Activated naive CD4-positive, alpha-beta T cell treated with anti-CD3 and anti-CD28 coated beads for 36 hours (primary cell): ENCODE measurements at regions not wholly inside any gene's neighbourhood (a gene's known extent, or its start where the extent isn't known, plus 50 kb on each side); places are given as distances from the start of the nearest gene placed in this dataset.

Experiments used
- CTCF ChIA-PET: fragments of 350-600 bp; sonication (Branson Sonifier 250); formaldehyde crosslinking; loops from one replicate; lab custom pipeline; 2021; ENCODE audit warnings: antibody characterized with exemption; lab: Charles Lee
- DNase-seq: peaks from one replicate; pipeline ENCODE4 v3.0.0-alpha.2; 2020
- H3K27ac Mint-ChIP-seq: one replicate; pipeline ENCODE4 v1.8.0; 2021; ENCODE audit warnings: mild to moderate bottlenecking, mixed read lengths
- H3K27me3 Mint-ChIP-seq: one replicate; pipeline ENCODE4 v1.8.0; 2021; ENCODE audit warnings: low read depth, mixed read lengths
- H3K36me3 Mint-ChIP-seq: one replicate; pipeline ENCODE4 v1.8.0; 2021; ENCODE audit warnings: low read depth, mixed read lengths
- H3K4me1 Mint-ChIP-seq: one replicate; pipeline ENCODE4 v1.8.0; 2021; ENCODE audit warnings: low read depth, mixed read lengths
- H3K4me3 Mint-ChIP-seq: one replicate; pipeline ENCODE4 v1.8.0; 2021; ENCODE audit warnings: mild to moderate bottlenecking, moderate library complexity, mixed read lengths
- H3K9me3 Mint-ChIP-seq: one replicate; pipeline ENCODE4 v1.8.0; 2021; ENCODE audit warnings: mixed read lengths
- intact Hi-C: fragments of 100-400 bp; cut with micrococcal nuclease; formaldehyde crosslinking; loops from one replicate; pipeline ENCODE4 v1.15.1; 2023

GRCh38 chr11:23404225-23405160, 544.2 kb upstream of the CCDC179 start:
- Mint-ChIP-seq H3K27me3 (no peaks in the 10 kb centered on the region), H3K9me3 (peaks cover 13% of the 10 kb centered on the region), H3K4me3 (no peak overlapping the region), H3K4me1 (no peaks in the 10 kb centered on the region), H3K27ac (no peak overlapping the region), H3K36me3 (no peaks in the 10 kb centered on the region)
- intact Hi-C loops: no loop called here
- DNase-seq: no peak
- CTCF ChIA-PET: no interaction called here

DNA sequence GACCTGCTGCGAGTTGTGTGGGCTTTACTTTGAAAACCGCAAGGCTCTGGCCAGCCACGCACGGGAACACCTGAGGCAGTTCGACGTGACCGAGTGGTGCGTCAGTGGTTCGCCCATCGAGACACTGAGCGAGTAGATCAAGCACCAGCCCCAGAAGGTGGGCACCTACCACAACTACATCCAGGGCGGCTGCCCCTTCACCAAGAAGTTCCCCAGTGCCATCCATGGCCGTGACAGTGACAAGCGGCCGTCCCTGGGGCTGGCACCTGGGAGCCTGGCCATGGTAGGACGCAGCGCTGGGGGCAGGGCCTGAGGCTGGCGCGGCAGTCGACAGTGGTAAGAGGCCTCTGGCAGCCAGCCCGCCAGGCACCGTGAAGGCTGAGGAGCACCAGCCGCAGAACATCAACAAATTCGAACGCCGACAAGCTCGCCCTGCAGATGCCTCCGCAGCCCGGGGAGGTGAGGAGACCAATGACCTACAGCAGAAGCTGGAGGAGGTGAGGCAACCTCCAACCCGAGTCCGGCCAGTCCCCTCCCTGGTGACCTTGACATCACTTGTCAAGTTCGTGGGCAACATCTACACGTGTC, 545.2 kb upstream of the CCDC179 start:
- Mint-ChIP-seq H3K36me3 (no peaks in the 10 kb centered on the region), H3K4me3 (no peak overlapping the region), H3K27ac (no peak overlapping the region), H3K4me1 (no peaks in the 10 kb centered on the region), H3K9me3 (peaks cover 18% of the 10 kb centered on the region), H3K27me3 (no peaks in the 10 kb centered on the region)
- intact Hi-C loops: no loop called here
- no peak for DNase-seq
- CTCF ChIA-PET: no interaction called here

GRCh38 chr11:23406131-23406819, 546.0 kb upstream of the CCDC179 start:
- Mint-ChIP-seq H3K4me3 (no peak overlapping the region), H3K36me3 (no peaks in the 10 kb centered on the region), H3K4me1 (no peaks in the 10 kb centered on the region), H3K27me3 (no peaks in the 10 kb centered on the region), H3K9me3 (peaks cover 21% of the 10 kb centered on the region), H3K27ac (no peak overlapping the region)
- no peak for DNase-seq
- CTCF ChIA-PET: interaction anchor here (0.6 kb wide), 1 partner anchor 73 kb away, joined by 3 read pairs; no protein-coding TSS in a partner anchor
- intact Hi-C loops: no loop called here

- intact Hi-C loops: no loop called here
- H3K36me3 Mint-ChIP-seq: no peaks in the 10 kb centered on the region
- H3K27me3 Mint-ChIP-seq: no peaks in the 10 kb centered on the region
- no peak overlapping the region for H3K27ac Mint-ChIP-seq
- no peaks in the 10 kb centered on the region for H3K4me1 Mint-ChIP-seq
- CTCF ChIA-PET: interaction anchor here (0.7 kb wide), 1 partner anchor 44 kb away, joined by 5 read pairs; no protein-coding TSS in a partner anchor
- no peak overlapping the region for H3K4me3 Mint-ChIP-seq
- peaks cover 18% of the 10 kb centered on the region for H3K9me3 Mint-ChIP-seq
- DNase-seq: no peak
These were observed 552.8 kb upstream of the CCDC179 start for GRCh38 chr11:23413057-23413456.

- no peak for DNase-seq
- H3K9me3 Mint-ChIP-seq: peaks cover 5% of the 10 kb centered on the region
These were observed 562.8 kb upstream of the CCDC179 start for GRCh38 chr11:23423104-23423503.

GRCh38 chr11:23423656-23424055, 563.4 kb upstream of the CCDC179 start:
- DNase-seq: no peak
- Mint-ChIP-seq H3K4me1 (no peaks in the 10 kb centered on the region), H3K27me3 (no peaks in the 10 kb centered on the region), H3K9me3 (peaks cover 6% of the 10 kb centered on the region), H3K36me3 (no peaks in the 10 kb centered on the region), H3K4me3 (no peak overlapping the region), H3K27ac (no peak overlapping the region)
- CTCF ChIA-PET: interaction anchor here (1.0 kb wide), 1 partner anchor 12 kb away, joined by 3 read pairs; no protein-coding TSS in a partner anchor
- intact Hi-C loops: no loop called here

More at GRCh38 chr11:23423104-23423503, 562.8 kb upstream of the CCDC179 start:
- Mint-ChIP-seq H3K4me1 (no peaks in the 10 kb centered on the region), H3K4me3 (no peak overlapping the region), H3K27me3 (no peaks in the 10 kb centered on the region), H3K27ac (no peak overlapping the region), H3K36me3 (no peaks in the 10 kb centered on the region)
- CTCF ChIA-PET: no interaction called here
- intact Hi-C loops: no loop called here

- H3K4me1 Mint-ChIP-seq: no peaks in the 10 kb centered on the region
- intact Hi-C loops: no loop called here
- DNase-seq: no peak
- no peak overlapping the region for H3K4me3 Mint-ChIP-seq
- no peaks in the 10 kb centered on the region for H3K27me3 Mint-ChIP-seq
- H3K9me3 Mint-ChIP-seq: peaks cover 12% of the 10 kb centered on the region
- no peaks in the 10 kb centered on the region for H3K36me3 Mint-ChIP-seq
- no peak overlapping the region for H3K27ac Mint-ChIP-seq
- CTCF ChIA-PET: no interaction called here
These were observed 565.1 kb upstream of the CCDC179 start for GRCh38 chr11:23425381-23425780.

GRCh38 chr11:23429569-23429968, 569.3 kb upstream of the CCDC179 start:
- Mint-ChIP-seq H3K4me1 (no peaks in the 10 kb centered on the region), H3K36me3 (no peaks in the 10 kb centered on the region), H3K27ac (no peak overlapping the region), H3K27me3 (no peaks in the 10 kb centered on the region), H3K9me3 (peaks cover 10% of the 10 kb centered on the region), H3K4me3 (no peak overlapping the region)
- CTCF ChIA-PET: no interaction called here
- DNase-seq: no peak
- intact Hi-C loops: no loop called here

- Mint-ChIP-seq H3K9me3 (peaks cover 21% of the 10 kb centered on the region), H3K36me3 (no peaks in the 10 kb centered on the region), H3K27ac (no peak overlapping the region), H3K4me1 (no peaks in the 10 kb centered on the region), H3K4me3 (no peak overlapping the region), H3K27me3 (no peaks in the 10 kb centered on the region)
- CTCF ChIA-PET: no interaction called here
- DNase-seq: no peak
- intact Hi-C loops: no loop called here
These were observed 593.2 kb upstream of the CCDC179 start for GRCh38 chr11:23453522-23453921.

DNA sequence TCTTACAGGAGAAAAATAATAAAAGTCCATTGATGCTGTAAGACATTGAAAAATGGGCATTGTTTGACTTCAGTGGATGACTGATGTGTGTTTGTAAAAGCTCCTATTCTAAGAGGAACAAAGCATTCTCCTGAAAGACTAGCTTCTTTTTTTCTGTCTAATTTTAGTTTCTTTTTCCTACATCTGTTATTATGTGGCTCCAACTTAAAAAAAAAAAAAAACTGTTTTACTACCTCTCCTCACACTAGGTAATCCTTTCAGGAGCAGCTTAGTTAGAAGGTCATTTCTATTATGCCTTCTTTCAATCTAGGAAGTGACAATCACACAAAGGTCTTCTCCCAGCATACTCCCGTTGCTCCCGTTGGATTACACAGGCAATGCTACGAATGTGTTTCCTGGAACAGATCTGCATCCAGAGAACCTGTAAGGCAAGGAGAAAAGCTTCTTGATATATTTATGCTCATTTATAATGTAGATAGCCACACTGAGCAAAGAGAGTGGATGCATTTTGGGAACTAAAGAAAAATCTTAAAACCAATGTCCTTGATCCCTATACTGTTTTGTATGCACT, 595.1 kb upstream of the CCDC179 start:
- intact Hi-C loops: no loop called here
- peaks cover 21% of the 10 kb centered on the region for H3K9me3 Mint-ChIP-seq
- no peaks in the 10 kb centered on the region for H3K4me1 Mint-ChIP-seq
- no peaks in the 10 kb centered on the region for H3K27me3 Mint-ChIP-seq
- CTCF ChIA-PET: no interaction called here
- no peaks in the 10 kb centered on the region for H3K36me3 Mint-ChIP-seq
- H3K4me3 Mint-ChIP-seq: no peak overlapping the region
- DNase-seq: no peak
- no peak overlapping the region for H3K27ac Mint-ChIP-seq

DNA sequence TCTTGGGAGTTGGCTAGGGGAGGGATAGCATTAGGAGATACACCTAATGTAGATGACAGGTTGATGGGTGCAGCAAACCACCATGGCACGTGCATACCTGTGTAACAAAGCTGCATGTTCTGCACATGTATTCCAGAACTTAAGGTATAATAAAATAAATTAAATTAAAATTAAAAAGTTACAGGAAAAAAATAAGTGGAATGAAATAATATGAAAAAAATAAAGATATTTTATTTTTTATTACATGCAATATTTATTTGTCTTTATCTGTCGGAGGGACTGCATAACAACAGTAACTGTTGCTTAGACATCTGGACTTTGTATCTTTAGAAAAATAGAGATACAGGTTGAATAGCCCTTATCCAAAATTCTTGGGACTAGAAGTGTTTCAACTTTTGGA, 597.4 kb upstream of the CCDC179 start:
- Mint-ChIP-seq H3K27me3 (no peaks in the 10 kb centered on the region), H3K9me3 (peaks cover 18% of the 10 kb centered on the region), H3K27ac (no peak overlapping the region), H3K4me3 (no peak overlapping the region), H3K36me3 (no peaks in the 10 kb centered on the region), H3K4me1 (no peaks in the 10 kb centered on the region)
- intact Hi-C loops: no loop called here
- no peak for DNase-seq
- CTCF ChIA-PET: no interaction called here

GRCh38 chr11:23471878-23472277, 611.6 kb upstream of the CCDC179 start:
- DNase-seq: no peak
- H3K4me1 Mint-ChIP-seq: no peaks in the 10 kb centered on the region
- no peak overlapping the region for H3K27ac Mint-ChIP-seq
- H3K27me3 Mint-ChIP-seq: no peaks in the 10 kb centered on the region
- CTCF ChIA-PET: no interaction called here
- intact Hi-C loops: no loop called here
- peaks cover 9% of the 10 kb centered on the region for H3K9me3 Mint-ChIP-seq
- H3K36me3 Mint-ChIP-seq: no peaks in the 10 kb centered on the region
- H3K4me3 Mint-ChIP-seq: no peak overlapping the region
